ENCODE measurements at regions not wholly inside any gene's neighbourhood (a gene's known extent, or its start where the extent isn't known, plus 50 kb on each side); places are given as distances from the start of the nearest gene placed in this dataset.

DNA sequence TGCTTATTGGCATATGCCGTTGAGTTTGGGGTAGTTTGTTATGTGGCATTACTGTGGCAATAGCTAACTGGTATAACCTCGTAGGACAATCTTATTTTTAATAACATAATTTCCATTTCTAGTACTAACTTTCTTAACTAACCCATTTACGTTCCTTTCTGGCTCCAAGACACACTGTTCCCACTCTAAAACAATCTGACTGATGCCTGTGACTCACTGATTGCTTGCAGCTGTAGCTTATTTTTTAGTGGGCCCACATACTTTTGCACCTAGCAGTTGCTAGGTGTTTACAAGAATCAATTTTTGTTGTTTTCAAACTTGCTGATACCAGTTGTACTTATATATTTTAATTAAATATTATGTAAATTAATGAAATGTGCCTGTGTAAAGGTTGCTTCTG is 52.2 kb downstream of the FAT3 start:
- DNase-seq (ENCODE audit: low read depth in 4 of 4, low spot score in 3 of 4), result no peak

DNA sequence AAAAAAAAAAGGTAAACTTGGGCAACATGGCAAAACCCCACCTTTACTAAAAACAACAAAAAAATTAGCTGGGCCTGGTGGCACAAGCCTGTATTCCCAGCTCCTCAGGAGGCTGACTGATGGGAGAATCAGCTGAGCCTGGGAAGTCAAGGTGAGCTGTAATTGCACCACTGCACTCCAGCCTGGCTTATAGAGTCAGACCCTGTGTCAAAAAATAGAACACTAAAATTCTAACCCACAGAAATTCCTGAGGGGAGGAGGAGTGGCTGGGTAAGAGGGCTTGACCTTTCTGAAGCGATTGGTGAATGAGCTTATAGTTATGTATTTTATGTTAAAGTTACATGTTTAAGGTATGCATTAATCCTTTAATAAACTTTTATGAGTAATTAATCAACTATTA is 53.3 kb downstream of the FAT3 start:
- no peak for DNase-seq (ENCODE audit: low read depth in 4 of 4, low spot score in 3 of 4)

DNA sequence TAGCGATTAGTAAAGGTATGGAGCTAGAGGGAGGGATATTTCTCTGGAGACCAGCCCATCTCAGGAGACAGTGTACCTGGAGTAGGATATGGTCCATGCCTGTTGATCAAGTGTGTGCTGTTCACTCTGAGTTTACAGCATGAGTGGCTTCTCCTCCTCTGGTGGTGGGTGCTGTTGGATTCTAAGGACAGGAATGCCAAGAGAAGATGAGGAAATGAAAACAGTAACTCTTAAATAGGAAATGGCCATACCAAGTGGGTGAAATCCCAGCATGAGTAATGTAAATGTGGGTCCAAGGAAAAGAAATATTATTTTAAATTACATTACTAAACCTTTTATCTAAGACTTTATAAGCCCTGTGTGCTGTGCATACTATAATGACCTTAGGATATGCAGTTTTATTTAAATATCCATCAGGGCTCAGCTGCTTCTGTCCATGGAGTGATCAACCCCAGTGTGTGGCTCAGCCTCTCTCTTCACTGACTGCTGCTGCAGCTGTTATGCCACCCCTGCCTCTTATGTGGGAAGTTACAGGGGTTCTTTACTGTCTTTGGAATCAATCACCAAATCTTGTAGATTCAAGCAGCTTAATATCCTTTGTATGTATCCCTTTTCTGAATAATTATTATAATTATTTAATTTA is 54.3 kb downstream of the FAT3 start:
- no peak for DNase-seq (ENCODE audit: low read depth in 4 of 4, low spot score in 3 of 4)

- no peak for DNase-seq (ENCODE audit: low read depth in 4 of 4, low spot score in 3 of 4)
Measured at GRCh38 chr11:92284107-92284506, 59.5 kb downstream of the FAT3 start.

DNA sequence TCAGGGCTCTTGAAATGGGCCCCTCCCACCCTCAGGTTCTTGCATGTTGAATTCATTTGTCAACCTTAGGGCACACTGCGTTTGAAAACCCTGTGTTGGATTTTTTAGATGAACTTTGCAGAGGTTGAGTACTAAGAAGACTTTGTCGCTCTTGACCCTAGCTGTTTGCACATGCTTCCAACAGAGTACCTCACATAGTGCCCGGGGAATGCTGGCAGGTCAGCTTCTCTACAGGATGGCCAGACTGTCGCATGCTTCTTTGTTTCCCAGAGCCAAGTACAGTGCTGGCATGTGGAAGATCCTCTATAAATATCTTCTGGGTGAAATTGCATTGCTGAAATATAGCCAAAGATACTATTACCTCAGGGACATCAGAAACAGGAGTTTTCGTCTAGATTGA is 59.9 kb downstream of the FAT3 start:
- no peak for DNase-seq (ENCODE audit: low read depth in 4 of 4, low spot score in 3 of 4)

DNA sequence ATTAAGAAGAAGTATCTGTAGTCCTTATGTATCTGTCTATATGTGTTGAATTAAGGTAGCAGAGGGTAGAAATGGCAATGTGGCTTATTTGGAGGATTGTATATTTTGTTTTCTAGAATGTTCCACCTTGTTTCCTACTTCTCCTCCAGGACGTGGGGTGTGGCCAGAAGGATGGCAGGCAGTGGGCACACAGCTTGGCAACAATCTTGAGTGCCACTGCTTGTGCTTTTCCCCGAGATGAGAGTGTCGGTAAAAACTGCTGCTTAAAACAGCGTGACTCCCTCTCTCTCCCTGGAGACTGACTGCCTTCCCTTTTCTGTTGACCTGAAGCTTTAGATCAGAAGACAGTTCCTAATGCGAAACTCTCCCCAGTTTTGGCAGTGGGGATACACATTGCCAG is 61.2 kb downstream of the FAT3 start:
- no peak for DNase-seq (ENCODE audit: low read depth in 4 of 4, low spot score in 3 of 4)

DNA sequence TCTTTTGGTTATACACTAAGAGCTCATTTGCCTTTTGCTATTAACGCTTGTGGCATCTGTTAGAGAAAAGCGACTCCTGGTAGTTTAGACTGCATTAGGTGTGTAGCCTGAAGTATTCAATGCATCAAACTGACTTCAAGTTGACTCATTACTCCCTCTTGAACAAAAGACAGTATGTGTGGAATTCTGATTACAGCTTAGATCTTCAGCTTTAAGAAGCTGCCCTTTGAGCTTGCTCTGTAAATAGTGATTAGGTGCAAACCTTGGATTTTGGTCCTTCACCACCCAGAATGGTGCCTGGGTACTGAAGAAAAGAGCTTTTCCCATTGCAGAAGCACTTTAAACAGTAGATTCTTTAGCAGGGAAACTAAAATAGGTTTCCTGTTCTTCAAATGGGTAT is 62.1 kb downstream of the FAT3 start:
- DNase-seq (ENCODE audit: low read depth in 4 of 4, low spot score in 3 of 4), result no peak

DNA sequence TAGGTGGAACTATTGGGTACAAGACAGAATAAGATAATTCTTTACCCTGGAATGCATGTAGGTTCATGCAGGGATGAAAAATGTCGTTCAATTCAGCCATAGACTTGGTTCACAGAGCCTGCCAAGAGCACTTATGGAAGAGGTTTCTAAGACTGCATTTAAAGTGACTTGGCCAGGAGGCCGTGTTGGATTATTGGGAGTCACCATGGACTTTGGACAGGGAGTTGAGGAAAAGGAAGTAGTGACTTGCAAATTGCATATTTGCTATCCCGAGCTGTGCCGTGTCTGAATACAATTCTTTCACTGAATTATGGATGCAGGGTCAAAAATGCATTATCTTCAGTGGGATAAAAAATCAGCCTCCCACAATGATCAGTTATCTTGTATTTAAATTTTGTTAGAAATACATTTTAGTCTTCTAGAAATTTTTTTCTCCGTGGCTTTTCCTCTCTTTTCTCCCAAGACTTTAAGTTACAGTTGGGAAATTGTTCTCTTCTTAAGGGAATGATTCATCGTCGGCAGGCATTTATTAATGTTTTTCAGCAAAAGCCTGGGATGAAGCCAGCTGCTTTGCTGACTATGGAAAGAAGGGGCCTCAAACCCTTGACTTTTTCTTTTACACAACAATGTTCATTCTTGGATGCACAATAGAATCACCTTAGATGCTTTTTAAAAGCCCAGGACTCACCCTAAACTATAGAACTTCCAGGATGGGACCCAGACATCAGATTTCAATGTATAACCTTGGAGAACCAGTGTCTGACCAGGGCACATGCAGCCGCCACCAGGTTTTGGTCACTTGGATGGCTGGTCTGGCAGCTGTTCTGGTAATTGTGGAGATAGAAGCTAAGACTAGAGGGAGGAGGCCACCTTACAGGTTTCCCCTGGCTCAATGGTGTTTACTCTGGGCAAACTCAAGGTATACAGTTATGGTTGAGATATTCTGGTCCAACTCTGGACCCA is 70.8 kb downstream of the FAT3 start:
- DNase-seq (ENCODE audit: low read depth in 4 of 4, low spot score in 3 of 4), result no peak

DNA sequence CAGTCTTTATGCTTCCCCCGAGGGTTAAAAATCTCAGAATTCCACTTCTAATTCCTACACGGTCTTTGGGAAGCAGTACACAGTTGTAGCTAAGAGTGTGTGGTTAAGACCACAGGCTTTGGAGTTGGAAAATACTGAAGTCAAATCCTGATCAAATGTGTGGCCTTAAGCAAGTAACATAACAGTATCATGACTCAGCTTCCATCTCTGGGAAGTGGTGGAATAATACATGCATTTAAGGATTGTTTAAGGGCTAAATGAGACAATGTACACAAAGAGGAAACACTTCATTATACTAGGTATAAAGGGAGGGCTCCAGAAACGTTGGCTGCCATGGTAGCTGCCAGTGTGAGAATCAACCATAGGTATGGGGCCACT is 71.5 kb downstream of the FAT3 start:
- DNase-seq (ENCODE audit: low read depth in 4 of 4, low spot score in 3 of 4), result no peak

- no peak for DNase-seq (ENCODE audit: low read depth in 4 of 4, low spot score in 3 of 4)
Measured at GRCh38 chr11:92297567-92298553, 73.2 kb downstream of the FAT3 start.

- no peak for DNase-seq (ENCODE audit: low read depth in 4 of 4, low spot score in 3 of 4)
Measured at GRCh38 chr11:92300876-92301275, 76.3 kb downstream of the FAT3 start.

DNA sequence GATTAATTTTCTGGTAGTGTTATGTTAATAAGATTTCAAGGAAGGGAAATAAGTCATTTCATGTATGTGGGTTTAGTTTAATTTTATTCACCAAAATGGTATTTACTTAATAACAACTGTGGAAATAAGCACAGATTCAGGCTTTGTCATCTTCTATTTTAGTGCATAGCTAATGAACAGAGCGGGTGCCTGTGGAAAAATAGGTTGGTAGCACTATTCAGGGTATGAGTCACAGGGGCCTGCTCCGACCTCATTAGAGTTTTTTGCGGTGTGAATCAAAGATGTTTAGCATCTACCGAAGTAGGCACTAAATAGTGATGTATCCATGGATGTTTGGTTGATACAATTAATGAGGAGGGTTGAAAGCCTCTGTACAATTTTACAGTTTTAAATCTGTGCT is 78.2 kb downstream of the FAT3 start:
- DNase-seq (ENCODE audit: low read depth in 4 of 4, low spot score in 3 of 4), result no peak

DNA sequence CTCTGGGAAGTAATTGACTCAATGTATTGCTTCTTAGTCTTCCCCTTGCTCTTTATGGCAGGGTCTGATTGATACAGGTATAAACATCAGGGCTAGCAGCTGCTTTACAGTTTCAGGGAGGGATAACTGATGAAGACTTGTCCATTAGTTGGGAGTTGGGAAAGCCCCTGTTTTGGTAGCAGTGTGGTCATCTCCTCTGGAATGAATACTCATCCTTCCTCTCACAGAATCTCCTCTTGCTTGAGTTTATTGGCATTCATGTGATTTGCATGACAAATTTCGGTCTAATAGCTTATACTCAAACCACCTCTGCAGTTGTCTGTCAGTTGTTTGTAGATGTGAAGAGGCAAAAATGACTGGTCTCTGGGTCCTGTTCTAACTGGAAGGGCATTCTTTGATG is 79.7 kb downstream of the FAT3 start:
- DNase-seq (ENCODE audit: low read depth in 4 of 4, low spot score in 3 of 4), result no peak

GRCh38 chr11:92306966-92307510 is 82.4 kb downstream of the FAT3 start:
- no peak for DNase-seq (ENCODE audit: low read depth in 4 of 4, low spot score in 3 of 4)

GRCh38 chr11:92308366-92308765 is 83.7 kb downstream of the FAT3 start:
- no peak for DNase-seq (ENCODE audit: low read depth in 4 of 4, low spot score in 3 of 4)

DNA sequence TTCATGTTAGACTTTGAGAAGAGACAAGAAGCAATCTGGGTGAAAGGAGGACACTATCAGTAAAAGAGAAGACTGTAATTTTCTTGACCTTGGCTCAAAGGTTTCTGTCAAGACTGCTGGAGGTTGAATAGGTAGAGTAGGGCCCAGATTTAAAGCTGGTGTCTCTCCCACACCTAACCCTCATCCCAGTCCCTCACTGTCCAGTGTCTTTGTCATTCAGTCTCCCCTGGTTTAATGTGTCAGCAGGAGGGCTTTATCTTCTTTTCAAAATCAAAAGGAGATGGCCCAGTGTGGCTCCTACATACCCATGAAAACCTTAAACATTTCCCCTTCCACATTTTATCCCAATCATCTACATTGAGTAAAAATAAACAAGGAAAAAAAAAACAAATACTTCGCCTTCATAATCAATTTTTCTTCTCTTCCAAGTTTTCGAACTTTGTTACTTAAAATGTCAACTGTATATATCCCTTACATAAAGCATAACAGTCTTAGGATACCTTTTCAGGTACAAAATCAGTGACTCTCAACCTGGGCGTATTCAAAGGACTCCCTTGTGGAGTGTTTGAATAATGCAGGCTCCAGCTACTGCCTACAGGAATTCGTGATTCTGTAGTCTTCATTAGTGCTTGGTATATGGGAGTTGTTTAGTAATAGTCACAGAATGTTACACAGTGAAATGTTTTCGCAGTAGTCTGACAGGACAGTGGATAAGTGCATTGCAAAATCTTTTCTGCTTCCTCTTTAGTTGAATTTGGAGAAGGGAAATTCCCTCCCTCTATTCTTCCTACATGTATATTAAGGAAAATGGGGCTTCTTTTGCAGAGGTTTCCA is 87.2 kb downstream of the FAT3 start:
- no peak for DNase-seq (ENCODE audit: low read depth in 4 of 4, low spot score in 3 of 4)

DNA sequence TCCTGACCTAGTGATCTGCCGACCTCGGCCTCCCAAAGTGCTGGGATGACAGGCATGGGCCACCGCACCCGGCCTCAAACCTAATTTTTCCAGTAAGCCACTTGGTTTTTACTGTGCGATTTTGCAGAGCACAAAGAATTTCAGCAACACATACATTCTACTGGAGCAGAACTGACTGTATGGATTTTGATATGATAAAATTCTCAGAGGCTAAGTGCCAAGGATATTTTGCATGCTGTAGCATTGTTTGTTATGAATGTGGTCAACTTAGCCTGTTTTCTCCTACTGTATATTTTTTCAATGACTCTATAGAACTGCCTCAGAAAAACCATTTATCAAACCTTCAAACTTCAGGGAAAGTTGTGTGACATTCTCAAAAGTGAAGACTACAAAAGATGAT is 89.2 kb downstream of the FAT3 start:
- DNase-seq (ENCODE audit: low read depth in 4 of 4, low spot score in 3 of 4), result no peak

DNA sequence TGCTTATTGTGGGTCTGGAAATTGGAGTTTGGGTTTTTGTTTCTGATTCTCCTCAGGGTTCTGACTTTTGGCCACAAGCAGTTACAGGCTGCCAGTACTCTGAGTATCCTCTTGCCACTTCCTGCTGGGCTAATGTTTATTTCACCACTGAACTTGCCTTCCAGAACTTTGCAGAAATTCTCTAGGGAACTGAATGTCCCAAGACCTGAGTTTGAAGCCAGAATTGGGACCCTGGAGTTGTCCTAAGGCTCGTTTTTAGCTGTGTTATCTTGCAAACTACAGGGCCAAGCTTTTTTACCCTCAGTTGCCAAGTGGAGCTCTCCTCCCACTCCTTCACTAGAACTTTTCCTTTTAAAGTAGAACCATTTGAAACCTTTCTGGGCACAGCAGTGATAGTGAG is 89.9 kb downstream of the FAT3 start:
- DNase-seq (ENCODE audit: low read depth in 4 of 4, low spot score in 3 of 4), result no peak

DNA sequence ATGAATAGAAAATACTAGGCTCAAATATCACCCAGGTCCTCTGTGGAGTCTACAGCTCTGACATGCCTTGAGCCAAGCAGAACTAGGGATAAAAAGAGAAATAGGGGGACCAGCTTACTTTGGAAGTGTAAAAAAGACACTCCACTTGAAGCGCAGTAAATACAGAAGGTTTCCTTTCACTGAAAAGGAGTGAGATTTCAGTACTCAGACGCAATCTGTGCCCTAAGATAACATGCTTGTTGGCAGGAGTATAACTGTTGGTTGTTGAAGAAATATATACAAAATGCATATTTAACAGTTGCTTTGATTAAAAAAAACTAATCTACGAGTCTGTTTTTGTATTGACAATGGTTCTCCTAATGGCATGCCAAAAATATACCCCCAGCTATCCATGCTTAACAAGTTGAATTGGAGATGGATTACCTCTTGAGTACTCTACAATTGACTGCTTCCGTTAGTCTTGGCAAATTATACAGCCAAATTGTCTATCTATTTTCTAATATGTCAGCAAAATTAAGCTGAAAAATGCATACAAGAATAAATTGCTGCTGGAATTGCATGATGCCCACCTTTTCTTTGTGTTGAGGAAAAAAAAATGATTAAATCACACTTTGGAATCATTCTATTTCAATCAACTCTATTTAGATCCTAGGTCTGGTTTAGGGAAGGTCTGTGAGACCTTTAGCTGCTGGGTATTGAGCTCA is 91.6 kb downstream of the FAT3 start:
- no peak for DNase-seq (ENCODE audit: low read depth in 4 of 4, low spot score in 3 of 4)
